Duodenal mucosa (tissue), 2 donors: ENCODE measurements at regions not wholly inside any gene's neighbourhood (a gene's known extent, or its start where the extent isn't known, plus 50 kb on each side); places are given as distances from the start of the nearest gene placed in this dataset.

ENCODE experiments used
- H3K27ac ChIP-seq: one replicate; pipeline ENCODE4 v1.7.0; 2013; ENCODE audit warnings: low read depth, low read length
- H3K27me3 ChIP-seq, 2 donors: one replicate each; pipeline ENCODE4 v1.7.0; 2013; ENCODE audit warnings: low read length in 2 of 2, control low read depth in 1 of 2; ENCODE audit not compliant: insufficient read depth in 2 of 2, control insufficient read depth in 1 of 2
- H3K36me3 ChIP-seq, 2 donors: one replicate each; pipeline ENCODE4 v1.7.0; 2013; ENCODE audit warnings: low read length in 2 of 2, control low read depth in 1 of 2; ENCODE audit not compliant: insufficient read depth in 2 of 2, control insufficient read depth in 1 of 2
- H3K4me1 ChIP-seq, 2 donors: one replicate each; pipeline ENCODE4 v1.7.0; 2013; ENCODE audit warnings: low read length in 2 of 2, control low read depth in 1 of 2; ENCODE audit not compliant: insufficient read depth in 2 of 2, control insufficient read depth in 1 of 2
- H3K4me3 ChIP-seq, 2 donors: one replicate each; pipeline ENCODE4 v1.7.0; 2013; ENCODE audit warnings: low read length in 2 of 2, low read depth in 1 of 2
- H3K9ac ChIP-seq, 2 donors: one replicate each; pipeline ENCODE4 v1.7.0; 2013; ENCODE audit warnings: low read length in 2 of 2, low read depth in 1 of 2
- H3K9me3 ChIP-seq, 2 donors: one replicate each; pipeline ENCODE4 v1.7.0; 2013; ENCODE audit warnings: low read length in 2 of 2, control low read depth in 1 of 2; ENCODE audit not compliant: control insufficient read depth in 1 of 2

DNA sequence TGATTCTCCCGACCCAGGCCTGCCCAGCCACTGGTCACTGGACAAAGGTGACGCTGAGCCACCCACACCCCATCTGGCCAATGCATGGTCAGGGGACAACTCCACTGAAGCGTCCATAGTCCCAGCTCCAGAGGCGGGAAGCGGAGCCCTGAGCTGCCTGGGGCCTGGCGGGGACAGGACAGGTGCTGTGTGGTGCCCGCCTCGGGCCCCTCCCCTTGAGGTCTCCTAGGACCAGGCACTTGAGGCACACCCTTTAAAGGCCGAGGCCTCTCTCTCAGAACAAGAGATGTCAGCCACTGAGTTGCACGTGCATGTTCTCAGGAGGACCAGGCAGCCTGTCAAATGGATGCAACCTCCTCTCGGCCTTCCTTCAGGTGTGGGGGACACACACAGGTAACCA is 52.5 kb upstream of the PPP2R2D start:
- Histone ChIP-seq H3K27ac (no peak overlapping the region), H3K9me3 (no peaks in the 10 kb centered on the region), H3K36me3 (no peaks in the 10 kb centered on the region), H3K9ac (no peak overlapping the region), H3K4me1 (no peaks in the 10 kb centered on the region), H3K4me3 (no peak overlapping the region), H3K27me3 (no peaks in the 10 kb centered on the region)

GRCh38 chr10:131848741-131849590 is 51.8 kb upstream of the PPP2R2D start:
- H3K9me3 ChIP-seq: no peaks in the 10 kb centered on the region
- no peak overlapping the region for H3K27ac ChIP-seq
- H3K4me3 ChIP-seq: no peak overlapping the region
- no peaks in the 10 kb centered on the region for H3K4me1 ChIP-seq
- H3K9ac ChIP-seq: no peak overlapping the region
- H3K27me3 ChIP-seq: no peaks in the 10 kb centered on the region
- no peaks in the 10 kb centered on the region for H3K36me3 ChIP-seq

DNA sequence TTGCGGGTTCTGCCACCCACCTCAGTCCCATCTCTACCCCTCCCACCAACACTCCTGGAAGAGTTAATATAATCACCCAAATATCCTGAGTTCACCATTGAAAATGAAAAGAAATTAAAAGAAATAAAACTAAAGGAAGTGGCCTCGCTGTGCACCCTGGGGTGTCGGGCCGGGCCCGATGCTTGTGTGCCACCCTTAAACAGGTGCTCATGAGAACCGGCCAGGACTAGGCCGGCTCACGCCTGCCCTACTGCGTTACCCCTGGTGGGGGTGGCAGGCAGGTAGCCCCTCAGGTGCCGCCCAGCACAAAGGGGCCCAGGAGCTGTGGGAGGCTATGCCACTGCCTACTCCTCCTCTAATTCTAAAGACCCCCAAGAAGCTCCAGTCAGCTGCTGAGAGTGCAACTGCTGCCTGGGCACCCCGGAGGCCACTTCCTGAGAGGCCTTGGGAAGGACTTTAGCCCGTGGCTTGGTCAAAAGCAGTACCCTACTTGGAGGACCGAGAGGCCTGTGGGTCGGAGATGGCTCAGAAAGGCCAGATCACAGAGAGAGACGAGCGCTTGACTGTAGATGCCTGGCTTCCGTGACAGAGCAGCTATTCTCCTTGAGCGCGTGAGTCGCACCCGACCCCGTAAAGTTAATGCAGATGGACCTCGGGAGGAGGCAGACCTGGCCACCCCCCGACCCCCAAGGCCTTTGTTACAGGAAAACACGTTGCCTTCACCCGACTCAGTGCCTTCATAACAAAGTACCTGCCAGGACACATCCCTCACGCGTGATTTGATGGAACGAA is 51.0 kb upstream of the PPP2R2D start:
- Histone ChIP-seq H3K9ac (no peak overlapping the region), H3K4me1 (no peaks in the 10 kb centered on the region), H3K9me3 (no peaks in the 10 kb centered on the region), H3K27me3 (no peaks in the 10 kb centered on the region), H3K36me3 (no peaks in the 10 kb centered on the region), H3K4me3 (no peak overlapping the region), H3K27ac (no peak overlapping the region)

DNA sequence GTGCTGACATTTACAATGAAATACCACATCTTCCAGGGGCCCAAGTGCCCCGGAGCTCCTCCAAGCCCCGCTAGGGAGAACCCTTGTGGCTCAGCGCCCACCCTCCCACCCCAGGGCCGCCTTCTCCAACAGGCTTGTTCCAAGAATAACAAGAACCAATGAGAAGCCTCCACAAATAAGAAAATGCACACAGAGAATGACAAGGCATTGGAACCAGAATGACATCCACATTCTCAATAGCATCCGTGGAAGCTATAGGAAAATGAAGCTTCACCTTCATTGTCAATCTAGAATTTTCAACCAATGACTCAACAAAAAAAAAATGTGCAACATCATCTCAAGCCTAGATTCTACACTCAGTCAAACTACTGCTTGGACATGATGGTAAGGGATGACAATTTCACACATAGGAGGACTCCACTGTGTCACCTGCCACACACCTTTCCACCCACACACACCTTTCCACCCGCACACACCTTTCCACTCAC is 50.4 kb upstream of the PPP2R2D start:
- H3K9me3 ChIP-seq: no peaks in the 10 kb centered on the region
- no peak overlapping the region for H3K9ac ChIP-seq
- H3K36me3 ChIP-seq: no peaks in the 10 kb centered on the region
- H3K27me3 ChIP-seq: no peaks in the 10 kb centered on the region
- no peaks in the 10 kb centered on the region for H3K4me1 ChIP-seq
- H3K4me3 ChIP-seq: no peak overlapping the region
- no peak overlapping the region for H3K27ac ChIP-seq
